Body of pancreas (tissue), 4 donors: ENCODE measurements at regions not wholly inside any gene's neighbourhood (a gene's known extent, or its start where the extent isn't known, plus 50 kb on each side); places are given as distances from the start of the nearest gene placed in this dataset.

ENCODE experiments used
- ATAC-seq: fragments of 150-250 bp; one replicate; pipeline ENCODE4 v1.9.1; 2016
- DNase-seq, 4 donors: peaks; one replicate each; pipeline ENCODE4 v3.0.0-alpha.2; 2019
- H3K27ac ChIP-seq, 4 donors: fragments of 200-600 bp; sonication (generic); 1 replicate in 3 of 4; 2 replicates in 1 of 4; pipeline versions ENCODE4 v1.5.1 to v1.6.1; 2016 to 2019; ENCODE audit warnings: mild to moderate bottlenecking in 1 of 4, mixed read lengths in 1 of 4, moderate library complexity in 1 of 4
- H3K27me3 ChIP-seq, 2 donors: fragments of 200-600 bp; sonication (generic); one replicate each; pipeline ENCODE4 v1.6.0; 2016; ENCODE audit warnings: mild to moderate bottlenecking in 1 of 2
- H3K36me3 ChIP-seq, 2 donors: fragments of 200-600 bp; sonication (generic); replicated peaks in 1 of 2; 2 replicates each; pipeline ENCODE4 v1.5.1; 2016; ENCODE audit warnings: low read depth in 2 of 2; ENCODE audit not compliant: insufficient read depth in 1 of 2
- H3K4me1 ChIP-seq: fragments of 200-600 bp; sonication (generic); one replicate; pipeline ENCODE4 v1.6.0; 2016
- H3K4me3 ChIP-seq, 2 donors: fragments of 200-600 bp; sonication (generic); 1 replicate in 1 of 2; 2 replicates in 1 of 2; pipeline ENCODE4 v1.5.1; 2016 to 2019
- H3K9me3 ChIP-seq, 3 donors: fragments of 200-600 bp; sonication (generic); 1 replicate in 2 of 3; 2 replicates in 1 of 3; pipeline ENCODE4 v1.5.1; 2016
- POLR2A ChIP-seq, 3 donors: fragments of 450-650 bp; IDR thresholded peaks; one replicate each; pipeline ENCODE4 v1.6.1; 2016; ENCODE audit warnings: antibody characterized with exemption in 3 of 3, mild to moderate bottlenecking in 2 of 3
- WGBS, 2 donors: methylation state at CpG; one replicate each; pipeline ENCODE4 v1.1.5; 2017; 5-methylcytosine and 5-hydroxymethylcytosine counted together
- intact Hi-C: fragments of 100-400 bp; cut with DNase I; formaldehyde crosslinking; loops from one replicate; pipeline ENCODE4 v1.15.1; 2023
- TF ChIP-seq, protein P1 (sequence below), 7 experiments: fragments of 450-650 bp in 4 of 7; fragments of 200-600 bp in 3 of 7; sonication (generic) in 3 of 7; IDR thresholded peaks; one replicate each; pipeline ENCODE4 v1.5.1; 2016 to 2019; ENCODE audit warnings: antibody characterized with exemption in 7 of 7

DNA sequence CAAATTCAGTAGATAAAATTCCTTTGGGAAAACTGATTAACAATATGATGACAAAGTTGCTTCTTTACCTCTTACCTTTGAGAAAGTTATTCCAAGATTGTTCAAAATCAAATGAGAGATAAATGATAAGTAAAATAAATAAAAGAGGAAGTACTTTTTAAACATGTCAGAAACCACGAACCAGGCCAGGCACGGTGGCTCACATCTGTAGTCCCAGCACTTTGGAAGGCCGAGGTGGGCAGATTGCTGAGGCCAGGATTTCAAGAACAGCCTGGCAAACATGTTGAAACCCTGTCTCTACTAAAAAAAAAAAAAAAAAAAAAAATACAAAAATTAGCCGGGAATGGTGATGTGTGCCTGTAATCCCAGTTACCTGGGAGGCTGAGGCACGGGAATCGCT lies 296.6 kb downstream of the HGF start:
- no peaks in the 10 kb centered on the region for H3K27me3 ChIP-seq
- intact Hi-C loops: loop anchor here (5.0 kb wide), 1 partner anchor 771 kb away; no protein-coding TSS in a partner anchor
- DNase-seq (no peak), ATAC-seq (no peak)
- H3K4me3 ChIP-seq: no peak overlapping the region
- H3K9me3 ChIP-seq: no peaks in the 10 kb centered on the region
- TF ChIP-seq, protein P1, sequence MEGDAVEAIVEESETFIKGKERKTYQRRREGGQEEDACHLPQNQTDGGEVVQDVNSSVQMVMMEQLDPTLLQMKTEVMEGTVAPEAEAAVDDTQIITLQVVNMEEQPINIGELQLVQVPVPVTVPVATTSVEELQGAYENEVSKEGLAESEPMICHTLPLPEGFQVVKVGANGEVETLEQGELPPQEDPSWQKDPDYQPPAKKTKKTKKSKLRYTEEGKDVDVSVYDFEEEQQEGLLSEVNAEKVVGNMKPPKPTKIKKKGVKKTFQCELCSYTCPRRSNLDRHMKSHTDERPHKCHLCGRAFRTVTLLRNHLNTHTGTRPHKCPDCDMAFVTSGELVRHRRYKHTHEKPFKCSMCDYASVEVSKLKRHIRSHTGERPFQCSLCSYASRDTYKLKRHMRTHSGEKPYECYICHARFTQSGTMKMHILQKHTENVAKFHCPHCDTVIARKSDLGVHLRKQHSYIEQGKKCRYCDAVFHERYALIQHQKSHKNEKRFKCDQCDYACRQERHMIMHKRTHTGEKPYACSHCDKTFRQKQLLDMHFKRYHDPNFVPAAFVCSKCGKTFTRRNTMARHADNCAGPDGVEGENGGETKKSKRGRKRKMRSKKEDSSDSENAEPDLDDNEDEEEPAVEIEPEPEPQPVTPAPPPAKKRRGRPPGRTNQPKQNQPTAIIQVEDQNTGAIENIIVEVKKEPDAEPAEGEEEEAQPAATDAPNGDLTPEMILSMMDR (IDR thresholded peaks at IDR 0.05): no peak
- TF ChIP-seq POLR2A (IDR thresholded peaks at IDR 0.05): no peak
- no peaks in the 10 kb centered on the region for H3K36me3 ChIP-seq
- peaks cover 15% of the 10 kb centered on the region for H3K4me1 ChIP-seq
- no peak overlapping the region for H3K27ac ChIP-seq
- 79 to 85% methylated on average over 6 of the region's 6 CpGs for WGBS, 2 donors

DNA sequence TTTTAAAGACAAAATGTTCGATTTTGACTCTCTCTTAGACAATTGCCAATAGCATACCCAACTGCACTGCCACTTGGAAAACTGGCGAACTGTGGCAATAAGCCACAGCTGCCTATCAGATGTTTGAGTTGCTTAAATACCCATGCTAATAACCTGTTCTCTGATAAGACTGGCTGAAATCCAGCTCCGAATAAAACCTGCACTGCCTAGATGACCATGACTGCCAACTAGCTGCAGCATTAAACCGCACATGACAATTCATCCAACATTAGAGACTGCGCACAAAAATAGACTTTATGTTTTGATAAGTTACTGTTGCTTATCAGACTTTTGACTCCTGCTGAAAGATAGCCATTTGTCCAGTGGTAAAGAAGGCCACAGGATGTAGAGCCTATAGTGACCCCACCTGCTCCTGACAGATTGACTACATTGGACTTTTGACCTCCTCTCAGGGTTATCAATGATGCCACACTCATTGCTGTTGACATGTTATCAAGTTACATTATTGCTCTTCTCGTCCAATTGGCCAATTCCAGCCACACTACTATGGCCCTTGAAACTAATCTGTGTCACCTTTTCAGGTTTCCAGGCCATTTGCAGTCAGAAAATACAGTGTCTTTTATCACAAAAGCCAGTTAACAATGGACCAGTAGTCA lies 299.0 kb downstream of the HGF start:
- Histone ChIP-seq H3K4me1 (peaks cover 15% of the 10 kb centered on the region), H3K9me3 (no peaks in the 10 kb centered on the region), H3K27me3 (no peaks in the 10 kb centered on the region), H3K36me3 (no peaks in the 10 kb centered on the region), H3K4me3 (no peak overlapping the region), H3K27ac (peak overlapping the region in 1 of 4 donors; percentile 40)
- peak; percentile 78 for ATAC-seq
- TF ChIP-seq, protein P1 (IDR thresholded peaks at IDR 0.05): peak in 3 of 7 experiments; percentile 12 to 39 (median 19)
- TF ChIP-seq POLR2A (IDR thresholded peaks at IDR 0.05): no peak
- DNase-seq: peak; percentile 26 to 75 (median 62)
- intact Hi-C loops: loop anchor here (5.0 kb wide), 1 partner anchor 769 kb away; no protein-coding TSS in a partner anchor
- WGBS, 2 donors: 21 to 27% methylated on average over 6 of the region's 6 CpGs

DNA sequence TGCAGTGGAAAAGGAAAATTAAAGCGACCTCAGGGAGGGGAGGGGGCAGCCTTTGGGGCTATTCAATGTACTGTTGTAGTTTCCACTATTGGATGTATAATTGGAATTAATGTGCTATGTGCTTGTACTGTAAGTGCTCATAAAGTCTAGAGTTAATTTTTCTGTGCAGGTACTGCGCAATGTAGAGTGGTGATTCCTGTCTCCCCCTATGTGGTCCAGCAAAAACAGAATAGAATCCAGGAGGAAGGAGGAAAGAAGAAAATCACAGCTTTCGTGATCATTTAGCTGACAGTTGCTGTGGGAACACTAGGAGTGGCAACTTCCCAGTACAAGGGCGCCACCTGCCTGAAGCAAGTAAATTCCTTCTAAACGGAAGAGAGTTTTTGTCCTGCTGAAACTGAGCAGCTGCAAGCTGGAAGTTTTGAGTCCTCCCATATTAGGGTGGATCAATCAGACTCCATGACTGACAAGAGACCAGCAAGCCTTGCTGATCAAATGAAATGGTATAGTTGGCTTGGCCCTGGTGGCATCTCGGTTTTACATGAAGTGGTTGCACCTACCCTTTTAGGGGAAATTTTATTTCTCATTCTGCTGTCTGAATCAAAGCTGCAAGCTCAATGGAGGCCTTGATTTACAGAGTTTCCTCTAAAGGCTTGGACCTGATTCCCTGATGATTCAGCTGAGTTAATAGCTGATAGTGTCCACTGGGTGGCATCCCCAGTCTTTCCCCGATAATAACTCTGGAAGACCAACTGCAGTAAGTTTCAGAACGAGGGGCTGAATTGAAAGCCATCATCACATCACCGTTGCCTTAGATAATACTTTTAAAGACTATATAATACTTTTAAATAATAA lies 299.8 kb downstream of the HGF start:
- intact Hi-C loops: loop anchor here (5.0 kb wide), 1 partner anchor 768 kb away; no protein-coding TSS in a partner anchor
- 13 to 16% methylated on average over 9 of the region's 9 CpGs for WGBS, 2 donors
- ATAC-seq: peak; percentile 88
- no peaks in the 10 kb centered on the region for H3K9me3 ChIP-seq
- no peaks in the 10 kb centered on the region for H3K27me3 ChIP-seq
- TF ChIP-seq POLR2A (IDR thresholded peaks at IDR 0.05): no peak
- TF ChIP-seq, protein P1 (IDR thresholded peaks at IDR 0.05): peak; percentile 47 to 81 (median 76)
- H3K4me3 ChIP-seq: no peak overlapping the region
- peaks cover 15% of the 10 kb centered on the region for H3K4me1 ChIP-seq
- DNase-seq: peak; percentile 77 to 83 (median 79)
- H3K36me3 ChIP-seq: no peaks in the 10 kb centered on the region
- H3K27ac ChIP-seq: peak overlapping the region in 2 of 4 donors; percentile 13 to 40

DNA sequence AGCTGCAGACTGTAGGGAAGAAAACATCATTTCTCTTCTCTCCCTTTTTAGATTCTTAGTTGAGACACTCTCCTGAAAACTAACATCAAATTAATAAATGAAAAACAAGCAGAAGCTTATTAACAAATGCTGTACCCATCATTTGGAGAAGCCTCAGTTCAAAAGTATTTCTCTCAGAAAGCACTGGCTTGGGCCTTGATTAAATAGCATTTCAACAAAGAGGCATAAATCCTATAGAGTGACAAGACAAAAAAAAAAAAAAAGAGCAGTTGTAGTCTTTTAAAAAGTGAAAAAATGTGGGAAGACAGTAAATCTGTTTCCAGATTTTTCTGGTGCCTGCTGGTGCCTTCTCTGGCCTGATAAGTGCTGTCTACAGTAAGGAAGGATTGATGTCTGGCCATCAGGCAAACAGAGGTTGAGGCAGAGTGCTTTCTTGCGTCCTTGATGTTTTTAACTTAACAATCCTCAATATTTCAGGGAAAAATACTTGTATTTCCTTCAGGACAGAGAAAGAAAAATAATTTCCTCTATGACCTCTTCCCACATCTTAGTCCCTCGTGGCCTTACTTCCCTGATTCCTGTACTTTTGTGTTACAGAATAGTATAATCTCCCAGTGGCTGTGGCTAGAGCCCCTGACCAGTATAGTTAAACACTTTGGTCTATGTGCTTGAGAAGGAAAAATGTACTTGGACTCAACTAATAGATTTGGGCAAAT lies 300.5 kb downstream of the HGF start:
- no peak overlapping the region for H3K4me3 ChIP-seq
- ATAC-seq (no peak), DNase-seq (no peak)
- no peak for TF ChIP-seq POLR2A (IDR thresholded peaks at IDR 0.05)
- TF ChIP-seq, protein P1 (IDR thresholded peaks at IDR 0.05): no peak
- intact Hi-C loops: no loop called here
- H3K27me3 ChIP-seq: no peaks in the 10 kb centered on the region
- H3K4me1 ChIP-seq: peaks cover 15% of the 10 kb centered on the region
- WGBS, 2 donors: 40 to 43% methylated on average over 2 of the region's 2 CpGs
- no peak overlapping the region for H3K27ac ChIP-seq
- no peaks in the 10 kb centered on the region for H3K9me3 ChIP-seq
- no peaks in the 10 kb centered on the region for H3K36me3 ChIP-seq
